NOMO-1 treated with dmso at 0.1 percent for 144 hours (cell line): ENCODE measurements at regions not wholly inside any gene's neighbourhood (a gene's known extent, or its start where the extent isn't known, plus 50 kb on each side); places are given as distances from the start of the nearest gene placed in this dataset.
"Not testable (repeated sequence)": the region's sequence is repeated elsewhere in the genome, so short reads cannot be mapped to it uniquely, and the experiment has no call there.

Experiments used
- DNase-seq: peaks from one replicate; lab custom pipeline; 2025; ENCODE audit not compliant: unreplicated experiment; lab: John Stamatoyannopoulos, UW

DNA sequence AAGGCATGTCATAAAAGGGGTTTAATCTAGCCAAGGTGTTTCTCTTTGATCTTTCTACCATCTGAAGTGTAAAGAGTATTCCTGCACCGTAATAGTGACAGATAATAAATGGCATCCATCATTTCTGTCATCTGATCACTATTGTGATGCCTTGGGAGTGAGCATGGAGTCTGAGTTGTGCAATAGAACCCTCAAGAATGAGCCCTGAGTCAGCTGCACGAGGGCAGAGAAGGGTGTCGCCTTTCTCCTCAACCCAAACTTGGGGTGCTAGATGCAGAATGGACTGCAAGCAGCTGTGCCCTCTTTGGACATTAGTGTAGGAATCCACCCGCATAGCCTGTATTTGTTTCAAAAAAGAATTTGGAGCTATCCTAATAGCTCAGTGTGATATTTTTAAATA lies 115.2 kb downstream of the ZNF37A start:
- DNase-seq, result no peak

DNA sequence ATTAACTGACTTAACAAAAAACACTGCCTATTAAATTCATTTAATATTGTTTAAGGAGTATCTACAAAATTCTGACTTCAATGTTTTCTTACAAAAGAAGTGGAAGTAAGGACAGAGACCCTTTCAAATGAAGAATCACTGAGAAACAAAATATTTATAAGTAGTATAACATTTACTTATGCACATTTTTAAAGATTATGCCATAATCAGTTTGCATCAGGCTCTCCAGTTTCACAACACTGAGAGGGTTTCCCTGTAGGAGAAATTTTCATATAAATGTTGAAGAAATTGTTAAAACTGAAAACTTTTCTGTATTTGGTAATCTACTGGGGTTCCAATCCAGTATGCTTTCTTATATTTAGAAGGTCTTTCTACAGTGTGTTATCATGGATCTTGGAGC lies 115.6 kb downstream of the ZNF37A start:
- not testable (repeated sequence) for DNase-seq

DNA sequence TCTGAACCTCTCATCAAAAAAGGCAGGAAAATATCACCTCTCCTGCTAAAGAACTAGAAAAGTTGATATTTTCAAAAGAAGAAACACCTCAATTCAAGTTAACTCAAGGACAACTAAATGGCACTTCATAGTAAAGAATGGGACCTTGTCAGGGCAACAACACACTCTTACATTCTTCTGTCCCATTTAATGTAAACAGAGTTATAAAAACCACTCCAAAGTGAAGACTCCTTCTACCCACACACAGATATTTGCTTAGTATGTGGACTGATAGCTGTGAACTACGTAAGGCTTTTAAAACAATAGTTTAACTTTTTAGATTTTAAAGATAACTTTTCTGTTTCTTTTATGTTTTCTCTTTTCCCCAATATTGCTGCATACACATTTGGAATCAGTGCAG lies 118.3 kb downstream of the ZNF37A start:
- DNase-seq, result no peak

DNA sequence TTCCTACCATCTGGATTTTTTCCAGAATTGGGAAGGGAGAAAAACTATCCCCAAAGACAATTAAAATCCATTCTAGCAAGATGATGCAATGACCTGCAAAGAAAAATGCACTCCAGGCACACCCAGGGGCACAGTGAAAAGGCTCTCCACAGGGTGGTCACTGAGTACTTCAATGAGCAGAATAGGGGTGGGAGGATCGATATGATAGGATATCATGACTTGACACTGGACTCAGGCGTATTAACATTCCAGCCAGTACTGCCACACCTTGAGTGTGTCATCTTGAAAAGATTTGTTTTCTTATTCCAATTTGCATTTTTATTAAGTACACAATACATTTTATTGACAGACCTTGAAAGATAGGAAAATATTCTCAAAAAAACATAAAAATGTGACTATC lies 132.2 kb downstream of the ZNF37A start:
- DNase-seq, result no peak

DNA sequence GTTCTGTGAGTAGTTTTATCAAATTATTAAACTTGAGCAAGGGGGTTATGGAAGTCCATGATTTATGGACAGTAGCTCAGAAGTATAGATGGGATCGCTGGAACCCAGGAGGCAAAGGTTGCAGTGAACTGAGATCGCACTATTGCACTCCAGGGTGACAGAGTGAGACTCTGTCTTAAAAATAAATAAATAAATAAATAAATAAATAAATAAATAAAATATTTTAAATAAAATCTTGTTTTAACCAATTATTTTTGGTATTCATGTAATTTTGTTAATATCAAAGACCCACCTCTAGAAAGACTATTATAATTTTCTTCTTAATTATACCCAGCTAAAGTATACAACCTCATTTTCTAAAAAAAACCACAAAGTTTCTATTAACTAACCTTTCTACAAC lies 134.3 kb downstream of the ZNF37A start:
- no peak for DNase-seq

DNA sequence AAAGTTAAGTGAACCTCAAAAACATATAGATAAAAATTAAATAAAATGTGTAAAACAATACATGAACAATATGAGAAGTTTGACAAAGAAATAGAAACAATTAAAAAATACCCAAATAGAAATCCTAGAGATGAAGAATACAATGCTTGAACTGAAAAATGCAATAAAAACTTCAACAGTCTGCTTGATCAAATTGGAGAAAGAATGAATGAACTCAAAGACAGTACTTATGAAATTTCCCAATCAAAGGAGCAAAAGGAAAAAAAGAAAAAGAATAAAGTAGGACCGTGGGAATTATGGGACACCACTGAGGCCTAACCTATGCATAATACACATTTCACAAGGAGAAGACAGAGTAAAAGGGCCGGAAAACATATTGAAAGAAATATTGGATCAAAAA lies 144.3 kb downstream of the ZNF37A start:
- not testable (repeated sequence) for DNase-seq

DNA sequence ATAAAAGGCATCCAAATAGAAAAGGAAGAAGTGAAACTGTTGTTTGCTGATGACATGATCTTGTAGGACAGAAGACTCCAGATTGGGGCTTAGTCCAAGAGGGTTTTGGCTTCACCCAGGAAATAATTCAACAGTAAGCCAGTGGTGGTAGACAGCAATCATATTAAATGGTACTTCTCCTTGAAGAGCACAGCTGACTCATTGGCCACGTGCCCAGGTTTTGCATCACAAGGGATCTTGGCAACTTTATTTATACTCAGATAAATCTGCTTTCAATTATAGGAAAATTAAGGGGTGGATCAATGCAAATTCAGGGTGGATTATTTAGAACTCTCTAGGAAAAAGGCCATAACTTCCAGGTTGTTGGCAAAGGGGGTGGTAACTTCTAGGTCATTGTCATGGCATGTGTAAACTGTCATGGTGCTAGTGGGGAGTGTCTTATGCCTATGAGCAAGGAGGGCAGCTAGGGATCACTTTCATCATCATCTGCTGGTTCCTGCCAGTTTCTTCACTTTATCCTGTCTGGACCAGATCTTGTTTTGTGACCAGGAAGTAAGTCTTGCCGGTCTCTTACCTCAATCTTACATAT lies 148.0 kb downstream of the ZNF37A start:
- DNase-seq, result not testable (repeated sequence)

DNA sequence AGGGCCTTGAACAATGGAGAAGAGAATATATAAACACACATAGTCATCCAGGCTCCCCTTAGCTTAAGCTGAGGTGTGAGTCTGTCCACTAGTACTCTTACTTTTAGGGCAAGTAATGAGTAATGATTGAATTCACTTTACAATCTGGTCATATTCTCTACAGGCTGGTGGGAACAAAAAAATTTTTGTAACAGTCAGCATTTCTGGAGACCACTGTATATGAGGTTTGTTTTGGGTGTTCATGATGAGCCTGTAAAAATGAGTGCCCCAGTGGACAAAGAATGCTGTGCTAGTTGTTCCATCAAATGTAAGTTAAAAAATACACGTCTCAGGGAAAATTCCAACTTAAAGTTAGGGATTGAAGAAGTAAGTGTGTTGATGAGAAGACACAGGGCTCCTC lies 154.0 kb downstream of the ZNF37A start:
- DNase-seq, result not testable (repeated sequence)

DNA sequence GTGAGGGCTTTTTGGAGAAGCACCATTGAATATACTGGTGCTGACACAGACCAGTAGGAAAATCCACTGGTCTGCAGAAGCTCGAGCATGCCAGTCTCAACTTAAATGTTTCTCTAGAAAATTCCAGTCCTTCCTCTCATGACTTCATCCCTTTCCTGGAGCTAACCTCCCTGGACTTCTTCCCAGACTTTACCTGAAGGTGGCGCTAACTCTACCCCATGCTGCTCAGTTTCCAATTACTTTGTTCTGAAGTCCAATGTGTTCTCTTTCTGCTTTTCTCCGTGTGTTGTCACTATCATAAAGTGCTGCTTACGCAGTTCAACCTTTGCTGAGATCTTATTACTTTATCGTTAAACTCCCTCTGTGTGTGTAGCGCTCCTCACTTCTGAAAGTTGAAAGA lies 158.4 kb downstream of the ZNF37A start:
- DNase-seq, result not testable (repeated sequence)

DNA sequence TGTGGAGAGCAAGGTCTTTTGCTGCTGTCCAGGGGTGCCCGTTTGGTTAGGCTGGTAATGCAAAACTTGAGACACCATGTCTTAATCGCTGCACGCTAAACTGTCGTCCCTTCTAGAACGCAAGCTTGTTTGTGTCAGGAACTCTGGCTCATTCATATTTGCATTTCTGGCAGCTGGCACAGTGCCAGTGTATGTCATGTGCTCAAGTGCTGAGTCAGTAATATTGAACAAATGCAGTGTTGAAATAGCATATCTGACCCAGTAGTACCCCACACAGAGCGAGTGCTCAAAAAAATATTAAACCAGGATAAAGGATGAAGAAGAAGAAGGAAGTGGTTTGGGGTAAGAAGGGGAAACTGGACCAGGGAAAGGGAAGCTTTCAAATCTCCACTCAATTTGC lies 173.4 kb downstream of the ZNF37A start:
- not testable (repeated sequence) for DNase-seq

DNA sequence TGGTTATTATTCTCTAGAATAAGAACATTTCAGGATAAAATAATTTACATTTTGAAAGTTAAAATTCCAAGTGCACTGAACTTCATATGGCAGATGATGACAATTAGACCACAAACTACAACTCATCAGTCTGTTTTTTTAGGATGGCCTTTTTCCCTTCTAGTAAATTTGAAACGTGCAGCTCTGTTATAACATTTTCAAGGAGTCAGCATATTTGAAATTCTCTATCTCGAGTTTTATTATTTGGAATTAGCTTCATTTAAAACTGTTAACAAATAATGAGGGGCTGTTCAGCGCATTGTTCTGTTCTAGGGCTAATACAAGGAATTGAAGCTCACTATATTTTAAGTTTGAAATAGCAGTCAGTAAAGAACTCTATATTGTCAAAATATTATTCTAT lies 176.9 kb downstream of the ZNF37A start:
- DNase-seq, result not testable (repeated sequence)

DNA sequence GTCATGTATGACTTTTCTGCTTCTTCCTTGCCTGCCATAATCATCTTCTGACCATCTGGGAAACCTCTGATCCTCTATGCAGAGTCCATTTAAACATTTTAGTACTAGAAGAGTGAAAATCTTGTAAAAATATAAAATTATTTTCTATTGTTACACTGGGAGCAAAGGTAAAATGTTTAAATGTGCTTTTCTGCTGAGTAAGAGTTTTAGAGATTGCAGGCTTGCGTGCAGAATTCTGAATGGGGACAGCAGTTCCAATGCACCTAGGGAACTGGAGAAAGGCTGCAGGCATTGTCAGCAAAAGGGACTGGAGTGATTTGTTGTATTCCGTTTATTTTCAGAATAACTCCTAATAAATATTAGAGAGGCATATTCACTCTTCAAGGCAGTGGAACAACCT lies 180.7 kb downstream of the ZNF37A start:
- DNase-seq, result not testable (repeated sequence)

DNA sequence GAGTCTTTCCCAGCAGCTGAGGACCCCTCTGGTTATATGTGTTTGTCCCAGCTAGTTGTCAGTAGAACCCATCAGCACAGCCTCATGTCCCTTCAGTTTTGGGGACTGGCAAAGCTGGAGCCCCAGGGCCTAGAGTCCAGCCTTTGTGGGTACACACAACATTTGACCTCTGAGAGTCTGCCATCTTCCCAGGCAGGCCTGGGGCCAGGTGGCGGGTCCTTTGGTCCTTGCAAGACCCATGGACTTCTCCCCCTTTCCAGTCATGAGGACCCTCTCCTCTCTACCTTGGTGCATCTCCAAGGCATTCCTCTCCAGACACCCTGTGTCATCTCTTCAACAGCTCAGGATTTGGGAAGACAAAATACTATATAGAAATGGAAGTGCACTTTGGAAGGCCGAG lies 198.4 kb downstream of the ZNF37A start:
- DNase-seq, result not testable (repeated sequence)

DNA sequence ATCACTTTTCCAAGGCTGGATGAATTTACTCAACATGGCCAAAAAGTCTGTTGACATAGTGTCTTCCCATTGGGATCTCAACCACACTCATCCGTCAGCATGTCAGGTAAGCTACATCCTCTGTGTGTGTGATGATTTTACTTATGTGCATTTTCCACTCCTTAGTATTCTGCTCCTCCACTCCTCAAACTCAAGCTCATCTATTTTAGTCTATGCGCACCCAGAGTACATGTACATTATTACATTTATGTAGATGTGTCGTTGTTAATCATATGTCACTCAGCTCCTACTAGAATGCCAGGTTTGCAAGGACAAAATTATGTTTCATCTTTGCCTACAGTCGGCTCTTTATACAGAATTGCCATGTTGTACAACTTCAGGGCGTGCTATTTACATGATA lies 216.0 kb downstream of the ZNF37A start:
- DNase-seq, result not testable (repeated sequence)

DNA sequence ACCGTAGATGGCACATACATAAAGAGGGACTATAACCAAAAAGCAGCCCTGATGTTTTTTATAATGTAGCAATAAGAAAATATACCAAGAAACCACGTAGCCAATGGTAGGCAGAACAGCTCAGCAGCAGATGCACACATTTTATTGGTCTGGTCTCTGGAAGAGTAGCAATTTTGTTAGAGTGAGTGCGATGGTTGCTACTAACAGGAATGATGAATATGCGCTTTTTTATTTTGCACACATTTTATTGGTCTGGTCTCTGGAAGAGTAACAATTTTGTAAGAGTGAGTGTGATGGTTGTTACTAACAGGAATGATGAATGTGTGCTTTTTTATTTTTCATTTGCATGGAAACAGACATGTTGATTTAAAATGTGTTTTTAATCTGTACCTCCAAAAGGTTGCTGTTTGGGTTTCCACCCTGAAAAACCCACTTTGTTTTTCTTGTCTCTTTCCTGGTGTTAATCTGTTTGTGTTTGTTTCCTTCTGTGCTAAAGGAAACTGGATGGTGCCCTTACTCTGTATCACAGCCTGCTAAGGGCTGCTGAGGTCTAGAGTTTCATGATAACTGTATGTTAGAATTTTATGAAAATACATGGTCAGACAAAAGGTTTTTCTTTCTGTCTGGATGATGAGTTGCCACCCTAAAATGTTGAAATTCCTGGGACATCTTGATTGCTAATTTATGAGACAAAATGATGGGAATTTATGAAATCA lies 221.1 kb downstream of the ZNF37A start:
- not testable (repeated sequence) for DNase-seq

DNA sequence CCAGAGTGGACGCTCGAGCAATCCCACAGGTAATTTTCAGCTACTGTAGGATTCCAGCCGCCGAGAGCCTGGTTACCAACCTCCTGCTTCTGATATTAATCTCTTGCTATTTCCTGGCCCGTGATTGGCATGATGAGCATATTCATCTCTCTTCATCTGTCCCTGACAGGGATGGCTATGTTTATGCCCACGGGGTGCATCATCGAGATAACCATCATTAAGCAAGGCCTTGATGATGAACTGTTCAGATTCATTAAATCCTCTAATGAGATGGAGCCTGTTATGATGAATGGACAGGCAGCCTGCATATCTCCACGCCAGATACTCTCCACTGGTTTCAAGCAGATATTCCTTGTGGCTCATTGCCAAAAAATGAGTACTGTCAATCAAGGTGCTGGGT lies 227.3 kb downstream of the ZNF37A start:
- not testable (repeated sequence) for DNase-seq

DNA sequence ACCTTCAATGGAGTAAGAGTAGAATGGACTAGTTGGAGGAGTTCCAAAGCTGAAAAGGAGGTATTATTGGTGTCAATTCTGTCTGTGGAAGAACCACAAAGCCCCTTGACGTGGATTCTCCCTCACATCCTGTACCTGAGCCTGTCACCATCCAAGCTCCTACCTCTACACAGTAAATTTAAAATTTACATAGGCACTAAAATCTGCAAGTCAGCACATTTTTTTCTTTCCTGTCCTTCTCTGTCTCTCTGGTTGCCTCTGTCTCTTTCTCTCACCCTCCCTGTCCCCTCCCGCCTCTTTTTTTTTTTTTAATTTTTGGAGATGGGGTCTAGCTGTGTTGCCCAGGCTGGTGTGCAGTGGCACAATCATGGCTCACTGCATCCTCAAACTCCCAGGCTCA lies 236.2 kb downstream of the ZNF37A start:
- DNase-seq, result not testable (repeated sequence)

DNA sequence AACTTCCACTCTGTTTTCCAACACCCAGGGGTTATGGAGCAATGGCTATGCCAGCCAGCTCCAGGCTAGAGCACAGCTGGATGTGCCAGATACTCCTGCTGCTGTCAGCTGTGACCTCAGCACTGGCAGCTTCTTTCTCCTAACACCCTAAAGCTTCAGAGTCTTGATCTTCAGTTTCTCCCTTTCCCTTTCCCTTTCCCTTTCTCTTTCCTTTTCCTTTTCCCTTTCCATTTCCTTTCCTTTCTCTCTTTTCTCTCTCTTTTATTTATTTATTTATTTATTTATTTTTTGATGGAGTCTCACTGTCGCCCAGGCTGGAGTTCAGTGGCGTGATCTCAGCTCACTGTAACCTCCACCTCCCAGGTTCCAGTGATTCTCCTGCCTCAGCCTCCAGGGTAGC lies 237.0 kb downstream of the ZNF37A start:
- DNase-seq, result not testable (repeated sequence)

DNA sequence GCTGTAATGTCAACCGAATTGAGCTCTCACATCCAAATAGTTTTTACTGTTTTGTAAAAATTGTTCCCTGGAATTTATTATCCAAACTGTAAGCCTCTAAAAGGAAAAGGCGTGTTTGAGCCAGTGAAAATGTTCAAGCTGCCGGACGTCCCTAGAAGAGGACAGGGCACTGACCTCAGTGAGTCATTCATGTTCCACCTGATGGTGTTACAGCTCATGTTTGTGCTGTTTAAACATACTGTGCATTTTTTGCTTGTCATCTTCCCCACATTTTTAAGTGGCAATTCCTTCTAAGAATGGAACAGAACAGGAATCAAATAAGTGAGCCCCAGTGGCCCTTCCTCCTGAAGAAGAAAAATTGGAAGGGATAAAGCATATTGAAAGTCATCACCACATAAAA lies 239.6 kb downstream of the ZNF37A start:
- not testable (repeated sequence) for DNase-seq

DNA sequence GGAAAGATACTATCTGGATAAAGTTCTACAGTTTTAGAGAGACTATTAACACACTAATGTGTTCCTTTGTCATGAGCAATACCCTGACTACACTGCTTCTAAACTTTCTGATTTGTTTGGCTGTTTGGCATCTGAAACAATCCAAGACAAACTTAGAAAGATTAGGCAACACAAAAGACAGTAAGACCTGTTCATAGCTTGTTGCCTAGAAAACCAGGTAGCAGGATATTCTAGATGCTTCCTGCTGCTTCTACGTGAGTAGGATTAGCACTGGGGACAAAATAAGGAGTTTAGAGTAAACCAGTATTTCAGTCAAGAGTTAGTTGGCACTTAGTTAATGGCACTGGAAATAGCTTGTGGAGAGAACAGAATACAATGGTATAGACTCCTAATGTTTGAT lies 256.5 kb downstream of the ZNF37A start:
- not testable (repeated sequence) for DNase-seq

DNA sequence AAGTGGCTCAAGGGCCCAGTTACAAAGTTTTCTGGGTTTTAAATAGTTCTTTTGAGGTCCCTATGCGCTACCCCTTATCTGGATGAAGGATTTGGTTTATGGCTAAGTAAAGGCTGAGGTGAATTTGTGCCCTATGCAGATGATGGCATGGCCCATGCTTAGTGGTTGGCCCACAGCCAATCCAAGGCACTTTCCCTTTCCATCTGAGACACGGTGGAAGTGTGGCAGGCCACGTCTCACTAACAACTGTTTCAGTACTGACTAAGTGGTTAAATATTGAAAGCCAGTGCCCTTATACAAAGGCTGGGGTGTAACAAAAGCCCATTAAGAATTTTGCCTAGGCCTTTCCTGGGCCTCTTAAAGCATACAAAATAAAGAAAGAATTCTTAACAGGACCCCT lies 260.3 kb downstream of the ZNF37A start:
- not testable (repeated sequence) for DNase-seq

DNA sequence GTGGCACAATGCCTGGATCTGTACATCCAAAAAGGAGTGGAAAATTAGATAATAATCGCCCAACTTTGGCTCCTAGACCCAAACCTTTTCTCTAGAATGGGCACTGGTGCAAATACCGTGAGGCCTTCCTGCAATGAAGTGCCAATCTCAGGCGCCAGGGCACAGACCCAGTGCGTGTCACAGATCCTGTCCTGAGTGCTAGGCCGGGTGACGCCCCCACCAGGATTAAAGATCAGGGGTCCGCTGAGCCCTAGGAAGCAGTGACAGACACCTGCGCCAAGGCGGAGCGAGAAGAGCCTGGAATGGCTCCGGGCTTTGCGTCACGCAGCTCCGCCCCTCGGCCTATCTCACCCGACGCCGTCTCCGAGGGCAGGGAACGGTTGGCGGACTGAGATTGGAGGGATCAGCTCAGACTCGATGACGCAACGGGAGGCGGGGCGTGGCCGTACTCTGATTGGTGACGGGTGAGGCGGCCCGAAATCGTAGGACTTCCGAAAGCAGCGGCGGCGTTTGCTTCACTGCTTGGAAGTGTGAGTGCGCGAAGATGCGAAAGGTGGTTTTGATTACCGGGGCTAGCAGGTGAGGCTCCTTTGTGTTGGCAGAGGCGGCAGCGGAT lies 261.9 kb downstream of the ZNF37A start:
- peak; percentile 6 for DNase-seq
